Thyroid gland (tissue), 4 donors: ENCODE measurements at regions not wholly inside any gene's neighbourhood (a gene's known extent, or its start where the extent isn't known, plus 50 kb on each side); places are given as distances from the start of the nearest gene placed in this dataset.

ENCODE experiments used
- POLR2A ChIP-seq, 2 donors: fragments of 450-650 bp; IDR thresholded peaks; one replicate each; pipeline ENCODE4 v1.6.1; 2017; ENCODE audit warnings: antibody characterized with exemption in 2 of 2, mild to moderate bottlenecking in 2 of 2, moderate library complexity in 1 of 2
- TF ChIP-seq, protein P1 (sequence below), 6 experiments: fragments of 200-600 bp in 3 of 6; fragments of 450-650 bp in 3 of 6; sonication (generic) in 3 of 6; IDR thresholded peaks; one replicate each; pipeline ENCODE4 v1.5.1; 2016 to 2019; ENCODE audit warnings: antibody characterized with exemption in 6 of 6, mild to moderate bottlenecking in 2 of 6, inconsistent platforms in 1 of 6, moderate library complexity in 1 of 6

DNA sequence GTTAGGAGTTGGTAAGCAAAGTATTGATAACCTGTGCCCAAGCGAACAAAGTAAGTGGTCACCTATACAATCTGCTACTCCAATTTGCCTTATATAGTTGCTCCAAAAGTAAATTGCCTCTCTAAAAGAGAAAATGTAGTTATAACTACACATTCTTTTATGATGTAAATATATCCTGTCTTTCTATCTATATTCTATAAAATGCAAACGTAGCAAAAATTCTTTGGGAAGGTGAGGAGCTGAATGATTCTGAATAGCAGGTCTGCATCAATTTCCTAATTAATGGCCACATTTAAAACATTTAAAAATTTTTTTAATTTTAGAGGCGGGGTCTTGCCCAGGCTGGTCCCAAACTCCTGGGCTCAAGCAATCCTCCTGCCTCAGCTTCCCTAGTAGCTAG lies 64.2 kb upstream of the ASIP start:
- TF ChIP-seq, protein P1, sequence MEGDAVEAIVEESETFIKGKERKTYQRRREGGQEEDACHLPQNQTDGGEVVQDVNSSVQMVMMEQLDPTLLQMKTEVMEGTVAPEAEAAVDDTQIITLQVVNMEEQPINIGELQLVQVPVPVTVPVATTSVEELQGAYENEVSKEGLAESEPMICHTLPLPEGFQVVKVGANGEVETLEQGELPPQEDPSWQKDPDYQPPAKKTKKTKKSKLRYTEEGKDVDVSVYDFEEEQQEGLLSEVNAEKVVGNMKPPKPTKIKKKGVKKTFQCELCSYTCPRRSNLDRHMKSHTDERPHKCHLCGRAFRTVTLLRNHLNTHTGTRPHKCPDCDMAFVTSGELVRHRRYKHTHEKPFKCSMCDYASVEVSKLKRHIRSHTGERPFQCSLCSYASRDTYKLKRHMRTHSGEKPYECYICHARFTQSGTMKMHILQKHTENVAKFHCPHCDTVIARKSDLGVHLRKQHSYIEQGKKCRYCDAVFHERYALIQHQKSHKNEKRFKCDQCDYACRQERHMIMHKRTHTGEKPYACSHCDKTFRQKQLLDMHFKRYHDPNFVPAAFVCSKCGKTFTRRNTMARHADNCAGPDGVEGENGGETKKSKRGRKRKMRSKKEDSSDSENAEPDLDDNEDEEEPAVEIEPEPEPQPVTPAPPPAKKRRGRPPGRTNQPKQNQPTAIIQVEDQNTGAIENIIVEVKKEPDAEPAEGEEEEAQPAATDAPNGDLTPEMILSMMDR (IDR thresholded peaks at IDR 0.05), result no peak
- no peak for TF ChIP-seq POLR2A (IDR thresholded peaks at IDR 0.05)
